Activated T-cell treated with anti-CD3 and anti-CD28 coated beads, Interleukin-2, amount 50 U/mL, for 72 hours (primary cell): ENCODE measurements at regions not wholly inside any gene's neighbourhood (a gene's known extent, or its start where the extent isn't known, plus 50 kb on each side); places are given as distances from the start of the nearest gene placed in this dataset.

ENCODE experiments used
- ATAC-seq, 2 donors: fragments of 150-1000 bp; cut with Tn5 transposase; replicated peaks in 1 of 2; 2 replicates each; pipeline ENCODE4 v1.10.0; 2021; ENCODE audit warnings: moderate library complexity in 2 of 2, mild to moderate bottlenecking in 1 of 2
- DNase-seq, 2 donors: peaks; one replicate each; pipeline ENCODE4 v3.0.0; 2021 to 2022; ENCODE audit warnings: mixed read lengths in 1 of 2
- H3K27ac Mint-ChIP-seq: one replicate; pipeline ENCODE4 v1.8.0; 2022; ENCODE audit warnings: mild to moderate bottlenecking, moderate library complexity, mixed read lengths
- H3K27me3 Mint-ChIP-seq: one replicate; pipeline ENCODE4 v1.8.0; 2022; ENCODE audit warnings: low read depth, mixed read lengths
- H3K36me3 Mint-ChIP-seq, 2 donors: one replicate each; pipeline ENCODE4 v1.8.0; 2022; ENCODE audit warnings: mixed read lengths in 2 of 2, mild to moderate bottlenecking in 1 of 2; ENCODE audit not compliant: insufficient read depth in 2 of 2
- H3K4me1 Mint-ChIP-seq: one replicate; pipeline ENCODE4 v1.8.0; 2022; ENCODE audit warnings: low read depth, mixed read lengths
- H3K4me3 Mint-ChIP-seq, 2 donors: one replicate each; pipeline ENCODE4 v1.8.0; 2022; ENCODE audit warnings: mild to moderate bottlenecking in 2 of 2, mixed read lengths in 2 of 2, moderate library complexity in 2 of 2
- H3K9me3 Mint-ChIP-seq, 2 donors: one replicate each; pipeline ENCODE4 v1.8.0; 2022; ENCODE audit warnings: mixed read lengths in 2 of 2

DNA sequence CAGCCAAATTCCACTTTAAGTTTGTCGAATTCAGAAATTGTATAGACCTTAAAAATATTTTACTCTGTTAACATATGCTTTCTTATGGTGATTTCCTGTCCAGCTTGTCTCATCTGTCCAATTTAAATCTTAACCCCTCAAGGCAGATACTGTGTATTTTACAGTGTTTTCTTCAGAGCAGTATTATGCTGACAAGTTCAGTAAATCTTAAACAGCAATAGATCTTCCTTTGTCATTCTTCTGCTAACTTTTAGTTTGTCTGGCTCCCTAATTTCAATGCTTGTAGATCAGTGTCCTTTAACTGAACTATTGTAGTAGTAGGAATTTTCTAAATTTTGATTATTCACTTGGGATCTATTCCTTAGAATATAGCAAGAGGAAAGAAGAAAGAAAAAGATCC lies 52.8 kb upstream of the MEIS1 start:
- Mint-ChIP-seq H3K27ac (no peak overlapping the region), H3K4me1 (no peaks in the 10 kb centered on the region), H3K36me3 (no peaks in the 10 kb centered on the region), H3K4me3 (no peak overlapping the region), H3K9me3 (no peaks in the 10 kb centered on the region), H3K27me3 (no peaks in the 10 kb centered on the region)
- ATAC-seq = no peak
- DNase-seq = no peak

DNA sequence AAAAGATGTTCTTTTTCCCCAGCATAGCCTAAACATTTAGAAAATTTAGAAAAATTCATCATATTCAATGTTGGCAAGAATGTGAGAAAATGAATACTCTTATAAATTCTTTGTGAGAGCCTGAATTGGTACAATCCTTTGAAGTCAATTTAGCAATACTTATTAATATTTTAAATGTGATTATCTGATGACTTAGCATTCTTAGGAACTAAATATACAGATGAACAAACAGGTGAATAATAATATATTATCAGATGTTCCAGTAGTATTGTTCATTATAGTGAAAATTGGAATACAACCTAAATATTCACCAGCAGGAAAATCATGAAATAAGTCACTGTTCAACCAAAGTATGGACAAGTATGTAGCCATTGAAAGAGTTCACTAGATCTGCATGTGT lies 55.5 kb upstream of the MEIS1 start:
- no peak for DNase-seq

DNA sequence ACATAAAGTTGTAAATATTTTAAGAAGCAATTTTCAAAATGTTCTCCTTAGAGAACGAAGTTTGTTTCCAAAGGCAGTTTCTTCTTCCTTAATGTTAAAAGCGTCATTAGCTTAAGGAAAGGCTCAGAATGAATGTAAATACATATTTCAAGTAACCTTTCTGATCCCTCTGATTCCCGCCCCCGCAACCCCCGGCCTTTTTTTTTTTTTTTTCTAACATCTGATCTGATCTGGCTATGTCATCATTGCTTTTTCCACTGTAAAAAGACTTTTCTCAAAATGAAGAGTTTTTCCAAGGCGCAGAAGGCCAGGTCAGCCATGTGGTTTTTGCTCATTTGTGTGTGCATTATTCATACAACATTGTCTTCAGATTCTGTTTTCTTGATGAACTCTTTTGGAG lies 57.1 kb upstream of the MEIS1 start:
- H3K9me3 Mint-ChIP-seq = no peaks in the 10 kb centered on the region
- no peaks in the 10 kb centered on the region for H3K27me3 Mint-ChIP-seq
- no peak for ATAC-seq

More for the DNA sequence above, 55.5 kb upstream of the MEIS1 start:
- H3K4me1 Mint-ChIP-seq = no peaks in the 10 kb centered on the region
- H3K9me3 Mint-ChIP-seq = no peaks in the 10 kb centered on the region
- H3K27me3 Mint-ChIP-seq = no peaks in the 10 kb centered on the region
- no peak overlapping the region for H3K4me3 Mint-ChIP-seq
- no peak for ATAC-seq
- H3K36me3 Mint-ChIP-seq = no peaks in the 10 kb centered on the region
- no peak overlapping the region for H3K27ac Mint-ChIP-seq

DNA sequence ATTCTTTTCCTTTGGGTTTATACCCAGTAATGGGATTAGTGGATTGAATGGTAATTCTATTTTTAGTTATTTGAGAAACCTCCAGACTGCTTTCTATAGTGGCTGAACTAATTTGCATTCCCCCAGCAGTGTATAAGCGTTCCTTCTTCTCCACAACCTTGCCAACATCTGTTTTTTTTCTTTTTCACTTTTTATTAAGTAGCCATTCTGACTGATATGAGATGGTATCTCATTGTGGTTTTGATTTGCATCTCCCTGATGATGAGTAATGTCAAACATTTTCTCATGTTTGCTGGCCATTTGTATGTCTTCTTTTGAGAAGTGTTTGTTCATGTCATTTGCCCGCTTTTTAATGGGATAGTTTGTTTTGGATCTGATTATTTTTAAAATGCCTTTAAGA lies 64.1 kb upstream of the MEIS1 start:
- H3K4me1 Mint-ChIP-seq = no peaks in the 10 kb centered on the region
- no peaks in the 10 kb centered on the region for H3K36me3 Mint-ChIP-seq
- no peak for DNase-seq
- no peak for ATAC-seq
- H3K9me3 Mint-ChIP-seq = peaks cover 3 to 7% of the 10 kb centered on the region in 2 donors
- H3K27me3 Mint-ChIP-seq = no peaks in the 10 kb centered on the region
- no peak overlapping the region for H3K4me3 Mint-ChIP-seq
- no peak overlapping the region for H3K27ac Mint-ChIP-seq

More for the DNA sequence above, 57.1 kb upstream of the MEIS1 start:
- Mint-ChIP-seq H3K4me1 (no peaks in the 10 kb centered on the region), H3K4me3 (no peak overlapping the region), H3K27ac (no peak overlapping the region), H3K36me3 (no peaks in the 10 kb centered on the region)
- no peak for DNase-seq

DNA sequence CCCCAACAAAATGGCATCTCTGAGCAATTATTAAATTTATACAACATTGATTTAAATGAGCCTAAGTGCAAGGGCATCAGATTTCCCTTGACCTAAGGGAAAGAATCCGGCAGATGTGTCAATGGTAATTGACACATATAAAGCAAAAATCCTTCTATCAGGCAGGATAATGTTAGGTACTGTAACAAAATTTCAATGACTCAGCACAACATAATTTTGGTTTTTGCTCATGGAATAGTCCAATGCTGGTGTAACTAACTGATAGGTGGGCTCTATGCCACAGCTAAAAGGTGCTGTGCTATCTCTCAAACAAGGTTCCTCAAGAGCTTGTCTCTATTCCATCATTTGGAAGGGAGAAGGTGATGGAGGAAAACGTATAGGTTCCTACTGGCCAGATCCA lies 68.3 kb upstream of the MEIS1 start:
- H3K9me3 Mint-ChIP-seq = peaks cover 3 to 7% of the 10 kb centered on the region in 2 donors
- DNase-seq (no peak), ATAC-seq (no peak)
- H3K27me3 Mint-ChIP-seq = no peaks in the 10 kb centered on the region
- no peaks in the 10 kb centered on the region for H3K4me1 Mint-ChIP-seq
- no peaks in the 10 kb centered on the region for H3K36me3 Mint-ChIP-seq
- H3K27ac Mint-ChIP-seq = no peak overlapping the region
- H3K4me3 Mint-ChIP-seq = no peak overlapping the region

DNA sequence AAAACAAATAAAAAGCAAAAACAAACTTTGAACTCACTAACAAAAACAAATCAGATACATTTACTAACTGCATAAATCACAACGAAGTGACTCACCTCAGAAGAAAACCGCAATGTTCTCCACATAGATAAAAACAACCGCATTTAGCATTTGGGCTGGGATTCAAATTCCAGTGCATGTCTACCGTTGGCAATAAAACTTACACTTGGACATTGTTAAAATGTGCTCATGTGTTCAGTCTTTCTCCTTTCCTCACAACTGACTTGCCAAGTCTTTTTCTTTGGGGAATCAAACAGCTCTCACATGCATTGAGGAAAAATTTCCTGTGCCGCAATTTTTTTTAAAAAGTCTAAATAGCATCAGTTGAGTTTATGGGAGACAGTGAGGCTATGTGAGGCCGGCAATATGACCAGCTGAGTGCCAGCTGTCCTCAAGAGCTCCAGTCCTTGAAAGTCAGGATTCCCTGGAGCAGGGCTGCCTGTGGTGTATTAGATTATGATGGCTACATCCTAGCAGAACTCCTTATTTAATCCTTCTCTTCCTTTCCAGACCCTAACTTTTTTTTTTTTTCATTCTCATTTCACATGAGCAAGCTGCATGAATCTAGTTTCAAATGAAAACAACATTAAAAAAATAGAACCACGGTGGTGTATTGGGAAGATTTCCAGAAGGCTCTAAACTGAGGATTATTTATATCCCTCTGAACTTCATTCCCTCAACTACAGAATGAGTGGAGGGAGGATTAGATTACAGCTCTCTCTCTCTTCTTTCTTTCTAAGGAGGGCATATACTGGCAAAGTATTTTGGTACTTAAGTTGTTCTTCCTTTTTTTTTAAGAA lies 70.2 kb upstream of the MEIS1 start:
- Mint-ChIP-seq H3K4me3 (no peak overlapping the region), H3K36me3 (no peaks in the 10 kb centered on the region), H3K9me3 (no peaks in the 10 kb centered on the region), H3K27ac (no peak overlapping the region), H3K27me3 (no peaks in the 10 kb centered on the region), H3K4me1 (no peaks in the 10 kb centered on the region)
- no peak for DNase-seq
- ATAC-seq = no peak

DNA sequence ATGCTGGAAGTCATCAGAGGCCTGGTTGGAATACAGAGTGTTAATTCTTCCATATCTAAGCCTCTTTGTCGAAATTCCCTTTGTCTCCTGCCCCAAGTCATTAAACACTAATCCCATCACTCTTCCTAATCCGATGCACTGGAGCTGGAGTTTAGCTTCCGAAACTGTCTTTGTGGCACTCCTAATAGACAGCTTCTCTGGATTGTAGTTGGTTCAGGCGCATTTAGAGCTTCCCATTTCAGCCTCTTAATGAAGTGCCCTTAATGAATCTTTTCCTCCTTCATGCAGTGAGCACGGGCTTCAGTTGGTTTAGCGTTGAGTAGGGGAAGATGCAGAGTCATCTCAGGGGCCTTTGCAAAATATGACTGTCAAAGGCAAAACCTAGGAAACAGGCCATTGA lies 72.2 kb upstream of the MEIS1 start:
- Mint-ChIP-seq H3K36me3 (no peaks in the 10 kb centered on the region), H3K9me3 (peaks cover 2% of the 10 kb centered on the region in 2 donors), H3K4me3 (no peak overlapping the region), H3K27me3 (no peaks in the 10 kb centered on the region), H3K27ac (no peak overlapping the region), H3K4me1 (no peaks in the 10 kb centered on the region)
- DNase-seq = no peak
- ATAC-seq = no peak

DNA sequence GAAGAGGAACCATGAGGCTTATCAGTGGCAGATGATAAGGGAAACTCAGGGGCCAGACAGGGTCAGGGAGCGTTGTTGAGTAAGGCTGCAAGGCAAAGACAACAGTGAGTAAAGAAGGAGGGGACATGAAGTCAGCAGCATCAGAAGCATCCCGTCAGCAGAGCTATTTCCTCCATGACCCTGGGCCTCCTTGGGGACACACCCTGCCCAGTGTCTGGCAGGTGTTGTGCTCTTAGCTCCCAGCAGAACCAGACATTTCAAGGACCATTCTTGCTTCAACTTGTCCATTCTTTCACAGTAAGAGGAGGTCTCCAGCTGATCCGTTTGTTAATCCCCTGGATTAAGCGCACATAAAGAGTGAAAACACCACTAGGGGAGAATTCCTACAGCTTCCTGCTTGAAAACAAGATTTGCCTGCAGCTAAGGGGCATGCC lies 88.7 kb upstream of the MEIS1 start:
- Mint-ChIP-seq H3K27ac (no peak overlapping the region), H3K27me3 (no peaks in the 10 kb centered on the region), H3K9me3 (peaks cover 4 to 5% of the 10 kb centered on the region in 2 donors), H3K36me3 (no peaks in the 10 kb centered on the region), H3K4me3 (no peak overlapping the region), H3K4me1 (no peaks in the 10 kb centered on the region)
- no peak for DNase-seq
- no peak for ATAC-seq

DNA sequence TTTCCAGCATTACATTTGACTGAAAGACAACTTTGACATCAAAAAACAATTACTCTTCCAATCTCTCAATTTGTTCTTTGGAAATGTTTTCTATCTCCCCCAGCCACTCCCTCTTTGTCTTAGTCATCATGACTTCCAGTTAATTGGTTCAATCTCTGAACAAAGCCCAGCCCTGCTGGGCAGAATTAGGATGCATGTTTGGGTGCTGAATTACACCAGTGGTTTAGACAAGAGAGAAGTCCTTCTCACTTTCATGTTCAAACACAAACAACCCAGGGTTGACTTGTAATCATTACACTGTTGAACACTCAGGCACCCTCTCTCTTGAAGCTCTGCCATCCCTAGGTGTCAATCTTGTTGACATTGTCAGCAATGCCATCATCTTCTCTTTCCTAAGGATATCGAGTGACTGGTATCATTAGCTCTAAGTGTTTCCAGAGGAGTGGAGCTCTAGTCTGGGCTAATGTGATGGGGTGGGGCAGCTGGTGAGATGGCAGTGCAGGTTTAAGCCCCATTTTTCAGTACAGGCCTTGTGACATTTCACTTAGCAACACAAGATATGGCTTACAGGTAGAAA lies 90.8 kb upstream of the MEIS1 start:
- Mint-ChIP-seq H3K9me3 (peaks cover 4 to 5% of the 10 kb centered on the region in 2 donors), H3K36me3 (no peaks in the 10 kb centered on the region), H3K27ac (no peak overlapping the region), H3K4me1 (no peaks in the 10 kb centered on the region), H3K4me3 (no peak overlapping the region), H3K27me3 (no peaks in the 10 kb centered on the region)
- no peak for ATAC-seq
- no peak for DNase-seq

DNA sequence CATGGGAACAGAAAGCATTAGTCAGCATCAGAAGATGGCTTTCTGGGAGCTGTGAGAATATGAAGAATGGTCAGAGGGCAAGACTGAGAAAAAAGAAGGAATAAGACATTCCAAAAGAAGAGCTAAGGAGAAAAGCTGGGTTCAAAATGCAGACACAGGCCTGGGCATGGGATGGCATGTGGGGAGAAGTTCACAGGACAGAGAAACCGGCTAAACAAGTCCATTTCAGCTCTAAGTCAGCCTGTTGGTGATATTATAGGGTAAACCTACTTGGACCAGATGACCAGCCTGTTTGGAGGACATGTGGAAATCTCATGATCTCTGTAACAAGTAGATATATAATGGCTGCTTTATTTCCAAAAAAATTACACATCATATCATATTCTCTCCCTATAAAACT lies 91.7 kb upstream of the MEIS1 start:
- no peak for DNase-seq
- no peaks in the 10 kb centered on the region for H3K36me3 Mint-ChIP-seq
- H3K4me3 Mint-ChIP-seq = no peak overlapping the region
- no peak overlapping the region for H3K27ac Mint-ChIP-seq
- H3K4me1 Mint-ChIP-seq = no peaks in the 10 kb centered on the region
- peaks cover 4 to 5% of the 10 kb centered on the region in 2 donors for H3K9me3 Mint-ChIP-seq
- H3K27me3 Mint-ChIP-seq = no peaks in the 10 kb centered on the region
- ATAC-seq = no peak

DNA sequence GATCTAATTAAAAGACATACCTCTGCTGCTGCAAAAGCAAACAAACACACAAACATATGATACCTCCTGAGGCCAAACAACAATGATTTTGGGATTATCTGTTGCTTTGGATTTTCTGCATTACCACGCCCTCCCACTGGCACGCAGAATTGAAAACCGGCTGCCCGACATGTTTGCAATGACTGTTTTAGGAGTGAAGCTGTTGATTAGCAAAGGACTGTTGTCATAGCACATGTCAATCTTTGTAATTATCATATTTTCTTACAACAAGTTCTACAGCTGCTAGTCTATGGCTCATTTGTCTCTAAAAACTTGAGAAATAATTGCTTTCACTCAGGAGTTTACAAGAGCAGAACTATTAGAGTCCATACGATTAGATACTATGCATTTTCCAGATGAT lies 94.4 kb upstream of the MEIS1 start:
- DNase-seq (no peak), ATAC-seq (no peak)
- H3K27me3 Mint-ChIP-seq = no peaks in the 10 kb centered on the region
- H3K4me3 Mint-ChIP-seq = no peak overlapping the region
- H3K9me3 Mint-ChIP-seq = peaks cover 0 to 4% of the 10 kb centered on the region in 2 donors
- no peaks in the 10 kb centered on the region for H3K36me3 Mint-ChIP-seq
- no peaks in the 10 kb centered on the region for H3K4me1 Mint-ChIP-seq
- no peak overlapping the region for H3K27ac Mint-ChIP-seq

DNA sequence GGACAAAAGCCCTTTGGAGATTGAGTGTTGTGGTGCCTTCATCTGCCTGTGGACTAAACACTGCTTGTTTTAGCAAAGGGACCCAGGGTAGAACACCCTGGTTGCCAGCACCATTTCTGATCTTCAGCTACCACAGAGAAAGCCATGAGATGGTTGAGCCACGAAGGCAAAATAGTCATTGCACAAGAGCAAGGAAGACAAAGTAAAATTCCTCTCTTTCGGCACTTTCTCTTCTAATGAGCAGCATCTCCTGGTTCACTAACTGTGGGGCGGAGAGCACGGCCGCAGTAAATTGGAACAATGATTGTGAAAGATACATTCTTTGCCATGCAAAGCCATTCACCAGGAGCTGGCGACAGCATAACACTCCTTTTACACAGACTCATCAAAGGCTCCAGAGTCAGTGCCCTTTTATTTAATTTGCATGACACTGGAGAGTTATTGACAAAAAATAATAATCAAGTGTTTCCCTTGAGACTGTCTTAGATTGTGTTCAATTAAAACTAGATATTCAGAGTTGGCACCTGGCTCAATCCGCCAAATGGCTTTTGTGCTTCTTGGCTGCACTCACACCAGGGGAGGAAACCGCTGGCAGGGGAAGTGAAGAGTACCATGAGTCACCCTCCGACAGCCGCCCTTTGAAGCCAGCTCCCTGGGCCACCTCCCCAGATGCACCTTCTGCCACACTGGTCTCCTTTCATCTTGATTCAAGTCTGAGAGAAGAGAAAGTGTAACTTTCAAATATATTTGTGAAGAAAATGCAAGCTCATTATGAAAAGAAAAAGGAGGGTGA lies 100.5 kb upstream of the MEIS1 start:
- Mint-ChIP-seq H3K4me1 (no peaks in the 10 kb centered on the region), H3K27me3 (no peaks in the 10 kb centered on the region), H3K4me3 (no peak overlapping the region), H3K27ac (no peak overlapping the region), H3K9me3 (no peaks in the 10 kb centered on the region), H3K36me3 (no peaks in the 10 kb centered on the region)
- DNase-seq (no peak), ATAC-seq (no peak)

DNA sequence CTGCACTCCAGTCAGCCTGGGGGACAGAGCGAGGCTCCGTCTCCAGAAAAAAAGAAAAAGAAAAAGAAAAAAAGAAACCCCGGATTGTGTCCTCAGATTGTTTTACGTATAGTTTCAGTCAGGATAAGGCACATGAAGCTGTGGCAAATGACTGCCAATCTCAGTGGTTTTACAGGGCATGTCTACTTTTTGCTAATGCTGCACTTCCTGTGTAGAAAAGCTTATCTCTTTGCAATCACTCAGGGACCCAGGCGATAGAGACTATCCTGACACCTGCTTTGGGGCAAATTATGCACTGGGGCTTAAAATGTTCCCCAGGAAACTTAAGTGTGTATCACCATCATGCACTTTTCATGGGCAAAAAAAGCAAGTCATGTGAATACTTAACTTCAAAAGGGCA lies 103.7 kb upstream of the MEIS1 start:
- no peaks in the 10 kb centered on the region for H3K9me3 Mint-ChIP-seq
- no peaks in the 10 kb centered on the region for H3K4me1 Mint-ChIP-seq
- no peaks in the 10 kb centered on the region for H3K27me3 Mint-ChIP-seq
- no peaks in the 10 kb centered on the region for H3K36me3 Mint-ChIP-seq
- DNase-seq (no peak), ATAC-seq (no peak)
- H3K4me3 Mint-ChIP-seq = no peak overlapping the region
- H3K27ac Mint-ChIP-seq = no peak overlapping the region
